OCI-LY7 (cell line): ENCODE measurements at regions not wholly inside any gene's neighbourhood (a gene's known extent, or its start where the extent isn't known, plus 50 kb on each side); places are given as distances from the start of the nearest gene placed in this dataset.

Experiments used
- BruUV-seq: library from RNA; stranded (reverse); fragments of 400-500 nt; replicated peaks from 2 replicates; lab custom pipeline; 2021; lab: Mats Ljungman, UMichigan
- CTCF ChIA-PET: fragments of 300-600 bp; sonication (Branson Sonifier 250); formaldehyde crosslinking; loops from one replicate; lab custom pipeline; 2022; ENCODE audit warnings: antibody characterized with exemption; ENCODE audit not compliant: unreplicated experiment; lab: Charles Lee
- POLR2A ChIA-PET: fragments of 300-600 bp; sonication (Branson Sonifier 250); formaldehyde crosslinking; loops from one replicate; lab custom pipeline; 2022; ENCODE audit warnings: antibody characterized with exemption; lab: Charles Lee
- DNase-seq: peaks from one replicate; pipeline ENCODE4 v3.0.0-alpha.2; 2015; ENCODE audit warnings: low spot score
- H2AFZ ChIP-seq: fragments of 200-600 bp; sonication (generic), shearing (Covaris generic); 2 replicates; pipeline ENCODE4 v1.6.1; 2014; ENCODE audit warnings: mild to moderate bottlenecking, antibody characterized with exemption, low read length, moderate library complexity
- H3K27ac ChIP-seq: fragments of 200-600 bp; sonication (generic); 2 replicates; pipeline ENCODE4 v1.5.1; 2014; ENCODE audit warnings: mixed run types, low read depth, mild to moderate bottlenecking, moderate library complexity, low read length, inconsistent platforms; ENCODE audit not compliant: poor library complexity, severe bottlenecking
- H3K36me3 ChIP-seq: fragments of 200-600 bp; sonication (generic); 2 replicates; pipeline ENCODE4 v1.6.1; 2014; ENCODE audit warnings: mild to moderate bottlenecking, antibody characterized with exemption, low read length, moderate library complexity, mixed read lengths; ENCODE audit not compliant: insufficient read depth
- H3K4me1 ChIP-seq: fragments of 200-600 bp; sonication (generic); 2 replicates; pipeline ENCODE4 v1.5.1; 2014; ENCODE audit warnings: mild to moderate bottlenecking, low read length; ENCODE audit not compliant: insufficient read depth, poor library complexity, severe bottlenecking
- H3K4me2 ChIP-seq: fragments of 200-600 bp; sonication (generic); 2 replicates; pipeline ENCODE4 v1.6.1; 2014; ENCODE audit warnings: mild to moderate bottlenecking, low read length
- H3K4me3 ChIP-seq: fragments of 200-600 bp; sonication (generic); 2 replicates; pipeline ENCODE4 v1.5.1; 2014; ENCODE audit warnings: mild to moderate bottlenecking, low read depth, low read length; ENCODE audit not compliant: poor library complexity, severe bottlenecking
- H3K79me2 ChIP-seq: fragments of 200-600 bp; sonication (generic); 2 replicates; pipeline ENCODE4 v1.6.1; 2016; ENCODE audit warnings: low read depth, mild to moderate bottlenecking, low read length, moderate library complexity, mixed read lengths; ENCODE audit not compliant: insufficient read depth
- H3K9me2 ChIP-seq: fragments of 200-600 bp; sonication (generic); 2 replicates; pipeline ENCODE4 v1.6.1; 2016; ENCODE audit warnings: mild to moderate bottlenecking, low read length, mixed read lengths; ENCODE audit not compliant: insufficient read depth
- H3K9me3 ChIP-seq: fragments of 200-600 bp; sonication (generic); 2 replicates; pipeline ENCODE4 v1.6.1; 2014; ENCODE audit warnings: mild to moderate bottlenecking, mixed run types, low read length, mixed read lengths
- H4K20me1 ChIP-seq: fragments of 200-600 bp; sonication (generic); 2 replicates; pipeline ENCODE4 v1.6.1; 2014; ENCODE audit warnings: mild to moderate bottlenecking, antibody characterized with exemption, low read length, moderate library complexity, mixed read lengths; ENCODE audit not compliant: insufficient read depth
- EZH2phosphoT487 ChIP-seq: fragments of 200-600 bp; sonication (generic); IDR thresholded peaks from 2 replicates; pipeline ENCODE4 v1.6.1; 2018; ENCODE audit warnings: low read depth, borderline replicate concordance, mild to moderate bottlenecking, mixed run types, antibody characterized with exemption, low read length, moderate library complexity, mixed read lengths
- intact Hi-C: fragments of 100-400 bp; cut with micrococcal nuclease; formaldehyde crosslinking; loops from one replicate; pipeline ENCODE4 v1.10.0; 2022; ENCODE audit not compliant: unreplicated experiment
- TF ChIP-seq, protein P1 (sequence below): fragments of 200-600 bp; sonication (generic); conservative IDR thresholded peaks from 2 replicates; pipeline ENCODE4 v1.5.1; 2014; ENCODE audit warnings: mild to moderate bottlenecking, antibody characterized with exemption, low read length, moderate library complexity, mixed read lengths

DNA sequence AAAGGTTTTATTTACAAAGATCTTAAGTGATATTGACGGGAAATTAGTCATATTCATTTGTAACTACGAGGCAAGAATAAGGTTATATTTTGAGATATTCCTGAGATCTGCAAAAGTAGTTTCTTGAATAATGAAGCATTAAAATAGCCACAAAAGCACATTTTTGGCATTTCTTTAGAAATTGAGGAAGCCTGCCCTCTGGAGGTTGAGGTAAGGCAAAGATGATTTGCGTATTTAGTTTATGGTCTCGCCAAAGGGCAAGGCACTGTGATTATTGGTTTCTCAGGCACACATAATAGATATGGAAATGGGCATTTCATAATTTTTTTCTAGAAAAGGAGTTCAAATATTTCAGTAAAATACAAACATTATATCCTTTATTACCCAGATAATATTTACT is 143.7 kb upstream of the RPRM start:
- Histone ChIP-seq H3K36me3 (no peaks in the 10 kb centered on the region), H3K27ac (no peak overlapping the region), H3K4me3 (no peak overlapping the region), H3K4me1 (no peaks in the 10 kb centered on the region), H3K9me2 (no peaks in the 10 kb centered on the region), H4K20me1 (no peaks in the 10 kb centered on the region), H3K4me2 (no peak overlapping the region), H2AFZ (no peak overlapping the region), H3K79me2 (no peaks in the 10 kb centered on the region), H3K9me3 (no peaks in the 10 kb centered on the region)
- no TSS peak for BruUV-seq
- TF ChIP-seq, protein P1, sequence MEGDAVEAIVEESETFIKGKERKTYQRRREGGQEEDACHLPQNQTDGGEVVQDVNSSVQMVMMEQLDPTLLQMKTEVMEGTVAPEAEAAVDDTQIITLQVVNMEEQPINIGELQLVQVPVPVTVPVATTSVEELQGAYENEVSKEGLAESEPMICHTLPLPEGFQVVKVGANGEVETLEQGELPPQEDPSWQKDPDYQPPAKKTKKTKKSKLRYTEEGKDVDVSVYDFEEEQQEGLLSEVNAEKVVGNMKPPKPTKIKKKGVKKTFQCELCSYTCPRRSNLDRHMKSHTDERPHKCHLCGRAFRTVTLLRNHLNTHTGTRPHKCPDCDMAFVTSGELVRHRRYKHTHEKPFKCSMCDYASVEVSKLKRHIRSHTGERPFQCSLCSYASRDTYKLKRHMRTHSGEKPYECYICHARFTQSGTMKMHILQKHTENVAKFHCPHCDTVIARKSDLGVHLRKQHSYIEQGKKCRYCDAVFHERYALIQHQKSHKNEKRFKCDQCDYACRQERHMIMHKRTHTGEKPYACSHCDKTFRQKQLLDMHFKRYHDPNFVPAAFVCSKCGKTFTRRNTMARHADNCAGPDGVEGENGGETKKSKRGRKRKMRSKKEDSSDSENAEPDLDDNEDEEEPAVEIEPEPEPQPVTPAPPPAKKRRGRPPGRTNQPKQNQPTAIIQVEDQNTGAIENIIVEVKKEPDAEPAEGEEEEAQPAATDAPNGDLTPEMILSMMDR = 0 out of 2 replicates have a peak, but pooled peaks have one; percentile 31
- TF ChIP-seq EZH2phosphoT487 = no peak
- CTCF ChIA-PET = no interaction called here
- POLR2A ChIA-PET = interaction anchor here (0.7 kb wide), 1 partner anchor 102 kb away, joined by 3 read pairs; no protein-coding TSS in a partner anchor
- intact Hi-C loops = no loop called here
- no peak for DNase-seq

GRCh38 chr2:153623020-153623419 is 144.5 kb upstream of the RPRM start:
- no peak overlapping the region for H3K4me3 ChIP-seq
- no peaks in the 10 kb centered on the region for H3K4me1 ChIP-seq
- H3K36me3 ChIP-seq = no peaks in the 10 kb centered on the region
- POLR2A ChIA-PET = interaction anchor here (0.6 to 1.1 kb wide), 3 partner anchors 10 to 699 kb away, joined by 3 to 4 read pairs (median 3); no protein-coding TSS in a partner anchor
- intact Hi-C loops = no loop called here
- TF ChIP-seq, protein P1 = no peak
- TF ChIP-seq EZH2phosphoT487 = no peak
- CTCF ChIA-PET = no interaction called here
- no peak for DNase-seq
- H3K9me2 ChIP-seq = no peaks in the 10 kb centered on the region
- no peaks in the 10 kb centered on the region for H3K9me3 ChIP-seq
- no peak overlapping the region for H2AFZ ChIP-seq
- H3K79me2 ChIP-seq = no peaks in the 10 kb centered on the region
- H3K27ac ChIP-seq = no peak overlapping the region
- no TSS peak for BruUV-seq
- H4K20me1 ChIP-seq = no peaks in the 10 kb centered on the region
- H3K4me2 ChIP-seq = no peak overlapping the region

DNA sequence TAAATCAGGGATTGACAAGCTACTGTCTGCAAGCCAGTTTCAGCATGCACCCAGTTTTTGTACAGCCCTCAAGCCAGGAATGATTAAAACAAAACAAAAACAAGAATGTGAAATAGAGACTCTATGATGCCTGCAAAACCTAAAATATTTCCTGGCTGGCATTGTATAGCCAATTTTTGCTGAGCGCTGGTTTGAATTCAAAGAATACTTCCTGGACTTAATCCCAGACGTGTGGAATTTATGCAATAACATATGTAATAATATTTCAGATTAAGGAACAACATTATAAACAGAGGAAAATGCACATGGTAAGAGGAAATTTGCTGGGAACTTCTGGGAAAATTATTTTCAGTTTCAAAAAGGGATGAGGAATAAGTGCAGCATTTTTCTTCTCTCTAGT is 148.1 kb upstream of the RPRM start:
- DNase-seq = no peak
- Histone ChIP-seq H3K4me3 (no peak overlapping the region), H3K36me3 (no peaks in the 10 kb centered on the region), H3K79me2 (no peaks in the 10 kb centered on the region), H3K27ac (no peak overlapping the region), H2AFZ (no peak overlapping the region), H3K4me2 (no peak overlapping the region), H4K20me1 (no peaks in the 10 kb centered on the region), H3K9me3 (no peaks in the 10 kb centered on the region), H3K9me2 (no peaks in the 10 kb centered on the region), H3K4me1 (no peaks in the 10 kb centered on the region)
- TF ChIP-seq, protein P1 = no peak
- TF ChIP-seq EZH2phosphoT487 = no peak
- POLR2A ChIA-PET = no interaction called here
- CTCF ChIA-PET = no interaction called here
- intact Hi-C loops = no loop called here
- BruUV-seq = no TSS peak
